ENCODE measurements at regions not wholly inside any gene's neighbourhood (a gene's known extent, or its start where the extent isn't known, plus 50 kb on each side); places are given as distances from the start of the nearest gene placed in this dataset.

- Histone ChIP-seq H3K9me2 (replicated peaks; ENCODE audit: insufficient read depth) (no peaks in the 10 kb centered on the region), H2AFZ (no peak overlapping the region), H3K4me2 (no peak overlapping the region), H3K79me2 (no peaks in the 10 kb centered on the region), H3K36me3 (replicated peaks; ENCODE audit: insufficient read depth, low read depth) (no peaks in the 10 kb centered on the region), H3K9me3 (ENCODE audit: low read depth) (no peaks in the 10 kb centered on the region), H4K20me1 (ENCODE audit: insufficient read depth, poor library complexity, severe bottlenecking) (no peaks in the 10 kb centered on the region), H3K27me3 (peaks cover 5% of the 10 kb centered on the region), H3K4me1 (ENCODE audit: insufficient read depth) (no peaks in the 10 kb centered on the region), H3K27ac (no peak overlapping the region), H3K4me3 (no peak overlapping the region)
- 75% methylated on average over 8 of the region's 8 CpGs for WGBS (ENCODE audit: low lambda C conversion rate, missing lambda C conversion rate)
- no peak for TF ChIP-seq EZH2 (IDR thresholded peaks at IDR 0.05; ENCODE audit: borderline replicate concordance)
- TF ChIP-seq CTCF (IDR thresholded peaks at IDR 0.05; ENCODE audit: poor library complexity) = no peak
- TF ChIP-seq EZH2phosphoT487 (IDR thresholded peaks at IDR 0.05; ENCODE audit: low read depth, severe bottlenecking, unreplicated experiment) = no peak
- DNase-seq (ENCODE audit: low spot score) = no peak
Observed at GRCh38 chr13:99698010-99698815, 196.9 kb downstream of the TM9SF2 start.

GRCh38 chr13:99695857-99696256 lies 194.6 kb downstream of the TM9SF2 start:
- Histone ChIP-seq H3K79me2 (no peaks in the 10 kb centered on the region), H3K27me3 (peaks cover 24% of the 10 kb centered on the region), H3K9me2 (replicated peaks; ENCODE audit: insufficient read depth) (no peaks in the 10 kb centered on the region), H3K27ac (no peak overlapping the region), H3K4me1 (ENCODE audit: insufficient read depth) (no peaks in the 10 kb centered on the region), H3K4me3 (no peak overlapping the region), H4K20me1 (ENCODE audit: insufficient read depth, poor library complexity, severe bottlenecking) (no peaks in the 10 kb centered on the region), H3K36me3 (replicated peaks; ENCODE audit: insufficient read depth, low read depth) (no peaks in the 10 kb centered on the region), H3K9me3 (ENCODE audit: low read depth) (no peaks in the 10 kb centered on the region), H3K4me2 (no peak overlapping the region), H2AFZ (no peak overlapping the region)
- DNase-seq (ENCODE audit: low spot score) = no peak
- no peak for TF ChIP-seq EZH2 (IDR thresholded peaks at IDR 0.05; ENCODE audit: borderline replicate concordance)
- no peak for TF ChIP-seq EZH2phosphoT487 (IDR thresholded peaks at IDR 0.05; ENCODE audit: low read depth, severe bottlenecking, unreplicated experiment)
- no peak for TF ChIP-seq CTCF (IDR thresholded peaks at IDR 0.05; ENCODE audit: poor library complexity)
- 82% methylated on average over 3 of the region's 3 CpGs for WGBS (ENCODE audit: low lambda C conversion rate, missing lambda C conversion rate)

- Histone ChIP-seq H3K27ac (no peak overlapping the region), H3K79me2 (no peaks in the 10 kb centered on the region), H3K9me3 (ENCODE audit: low read depth) (no peaks in the 10 kb centered on the region), H3K27me3 (peaks cover 42% of the 10 kb centered on the region), H4K20me1 (ENCODE audit: insufficient read depth, poor library complexity, severe bottlenecking) (no peaks in the 10 kb centered on the region), H3K36me3 (replicated peaks; ENCODE audit: insufficient read depth, low read depth) (no peaks in the 10 kb centered on the region), H3K4me2 (no peak overlapping the region), H2AFZ (no peak overlapping the region), H3K9me2 (replicated peaks; ENCODE audit: insufficient read depth) (no peaks in the 10 kb centered on the region), H3K4me1 (ENCODE audit: insufficient read depth) (no peaks in the 10 kb centered on the region), H3K4me3 (no peak overlapping the region)
- TF ChIP-seq CTCF (IDR thresholded peaks at IDR 0.05; ENCODE audit: poor library complexity) (no peak), EZH2 (IDR thresholded peaks at IDR 0.05; ENCODE audit: borderline replicate concordance) (no peak)
- no peak for DNase-seq (ENCODE audit: low spot score)
- WGBS (ENCODE audit: low lambda C conversion rate, missing lambda C conversion rate) = 68% methylated on average over 11 of the region's 11 CpGs
Observed at GRCh38 chr13:99693852-99694611, 192.8 kb downstream of the TM9SF2 start.

All from hepatocyte (in vitro differentiated cells).